Loucy (cell line): ENCODE measurements at regions not wholly inside any gene's neighbourhood (a gene's known extent, or its start where the extent isn't known, plus 50 kb on each side); places are given as distances from the start of the nearest gene placed in this dataset.

Experiments used
- CTCF ChIP-seq: fragments of 200-600 bp; sonication (generic); conservative IDR thresholded peaks from 2 replicates; pipeline ENCODE4 v1.5.1; 2014; ENCODE audit warnings: mild to moderate bottlenecking, antibody characterized with exemption, low read length
- EZH2phosphoT487 ChIP-seq: fragments of 200-600 bp; IDR thresholded peaks from 2 replicates; pipeline ENCODE4 v1.6.1; 2018; ENCODE audit warnings: antibody characterized with exemption, mild to moderate bottlenecking, moderate library complexity, borderline replicate concordance

DNA sequence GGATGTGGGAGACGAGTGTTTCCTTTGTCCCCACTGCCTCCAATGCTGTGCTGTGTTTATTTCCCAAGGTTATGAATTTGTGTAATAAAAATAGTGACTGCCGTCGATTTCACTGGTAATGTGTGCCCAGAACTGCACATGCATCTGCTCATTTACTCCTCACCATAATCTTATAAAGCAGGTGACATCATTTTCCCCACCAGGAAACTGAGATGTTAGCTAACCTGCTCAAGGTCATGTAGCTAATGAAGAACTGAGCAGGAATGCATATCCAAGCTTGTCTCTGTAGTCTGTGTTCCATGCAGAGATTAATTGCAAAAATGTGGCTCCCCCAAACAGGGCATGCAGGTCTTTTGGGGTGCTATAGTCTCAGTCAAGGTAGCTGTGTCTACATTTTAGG is 224.4 kb downstream of the TENT4A start:
- TF ChIP-seq CTCF (no peak), EZH2phosphoT487 (no peak)
